Activated naive CD4-positive, alpha-beta T cell treated with anti-CD3 and anti-CD28 coated beads, Interleukin-2, amount 50 U/mL, for 72 hours (primary cell): ENCODE measurements at regions not wholly inside any gene's neighbourhood (a gene's known extent, or its start where the extent isn't known, plus 50 kb on each side); places are given as distances from the start of the nearest gene placed in this dataset.

Experiments
- ATAC-seq, 2 donors: fragments of 150-1000 bp; cut with Tn5 transposase; 2 replicates each; pipeline ENCODE4 v1.10.0; 2021; ENCODE audit warnings: mild to moderate bottlenecking in 2 of 2, moderate library complexity in 2 of 2
- DNase-seq, 2 donors: peaks; one replicate each; pipeline ENCODE4 v3.0.0; 2021 to 2022; ENCODE audit warnings: low spot score in 2 of 2
- H3K27ac Mint-ChIP-seq, 2 donors: one replicate each; pipeline ENCODE4 v1.8.0; 2022; ENCODE audit warnings: mild to moderate bottlenecking in 2 of 2, mixed read lengths in 2 of 2
- H3K36me3 Mint-ChIP-seq, 2 donors: one replicate each; pipeline ENCODE4 v1.8.0; 2022; ENCODE audit warnings: mixed read lengths in 2 of 2
- H3K9me3 Mint-ChIP-seq, 2 donors: one replicate each; pipeline ENCODE4 v1.8.0; 2022; ENCODE audit warnings: mixed read lengths in 2 of 2

DNA sequence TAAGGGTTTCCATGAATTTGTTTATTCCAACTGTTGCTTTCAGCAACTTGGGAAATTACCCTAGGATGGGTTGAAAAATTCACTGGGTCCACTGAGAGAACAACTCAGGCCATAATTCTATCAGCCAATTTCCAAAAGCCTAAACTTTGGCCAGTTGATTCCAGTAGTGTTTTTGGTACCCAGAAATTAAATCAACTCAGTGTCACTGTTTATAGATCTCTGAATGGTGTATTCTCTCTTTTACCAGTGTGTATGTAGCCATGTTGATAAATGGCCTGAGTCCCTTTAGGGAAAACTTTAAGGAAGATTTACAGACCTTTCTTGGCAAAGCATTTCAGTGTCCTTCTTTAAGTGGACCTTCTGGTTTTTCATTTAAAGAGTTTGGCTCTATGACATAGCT is 636.4 kb downstream of the OTOL1 start:
- H3K9me3 Mint-ChIP-seq, result peaks cover 0 to 2% of the 10 kb centered on the region in 2 donors
- no peaks in the 10 kb centered on the region for H3K36me3 Mint-ChIP-seq
- ATAC-seq (no peak), DNase-seq (no peak)
- no peak overlapping the region for H3K27ac Mint-ChIP-seq

- Mint-ChIP-seq H3K27ac (no peak overlapping the region), H3K36me3 (no peaks in the 10 kb centered on the region), H3K9me3 (no peaks in the 10 kb centered on the region)
- ATAC-seq, result peak; percentile 59 to 65
- DNase-seq, result no peak
Measured at GRCh38 chr3:162134571-162134970, 638.0 kb downstream of the OTOL1 start.

DNA sequence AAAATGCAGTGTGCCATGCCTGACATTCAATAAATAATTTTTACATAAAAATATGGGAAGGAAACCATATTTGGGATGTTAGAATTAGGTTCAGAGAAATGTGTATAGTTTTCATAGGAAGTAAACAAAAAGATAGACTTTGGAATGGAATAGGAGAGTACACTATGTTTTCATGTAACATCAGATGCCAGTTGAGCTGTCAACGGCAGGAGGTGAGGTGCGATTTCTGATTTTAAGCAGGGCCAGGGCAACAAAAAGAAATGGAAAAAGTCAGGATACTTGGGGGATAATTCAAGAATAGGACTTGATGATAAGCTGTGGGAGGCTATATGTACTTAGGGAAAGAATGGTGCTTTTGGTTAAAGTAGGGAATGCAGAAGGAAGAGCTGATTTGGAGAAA is 639.5 kb downstream of the OTOL1 start:
- no peak for DNase-seq
- no peak for ATAC-seq
- H3K9me3 Mint-ChIP-seq, result no peaks in the 10 kb centered on the region
- H3K36me3 Mint-ChIP-seq, result no peaks in the 10 kb centered on the region
- no peak overlapping the region for H3K27ac Mint-ChIP-seq

- no peak for ATAC-seq
- Mint-ChIP-seq H3K36me3 (no peaks in the 10 kb centered on the region), H3K27ac (no peak overlapping the region)
Measured at GRCh38 chr3:162138509-162138908, 641.9 kb downstream of the OTOL1 start.

DNA sequence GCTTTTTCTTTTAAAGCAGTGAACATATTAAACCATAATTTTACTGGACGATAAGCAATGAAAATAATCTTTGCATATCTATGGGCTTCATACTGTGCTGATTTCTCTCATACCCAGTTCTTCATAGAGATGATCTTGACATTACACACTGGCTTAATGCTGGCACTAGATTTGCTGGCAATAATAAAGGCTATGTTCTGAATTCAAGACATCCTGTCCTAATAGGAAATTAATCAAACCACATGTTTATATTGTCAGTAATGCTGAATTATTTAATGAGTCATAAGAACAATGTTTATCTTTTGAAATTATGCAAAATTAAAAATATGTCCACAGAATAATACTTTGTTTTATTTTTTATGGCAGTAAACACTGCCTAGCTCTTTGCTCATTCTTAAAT is 643.2 kb downstream of the OTOL1 start:
- Mint-ChIP-seq H3K9me3 (no peaks in the 10 kb centered on the region), H3K36me3 (no peaks in the 10 kb centered on the region), H3K27ac (no peak overlapping the region)
- DNase-seq (no peak), ATAC-seq (no peak)

More at GRCh38 chr3:162138509-162138908, 641.9 kb downstream of the OTOL1 start:
- no peaks in the 10 kb centered on the region for H3K9me3 Mint-ChIP-seq
- DNase-seq, result no peak

DNA sequence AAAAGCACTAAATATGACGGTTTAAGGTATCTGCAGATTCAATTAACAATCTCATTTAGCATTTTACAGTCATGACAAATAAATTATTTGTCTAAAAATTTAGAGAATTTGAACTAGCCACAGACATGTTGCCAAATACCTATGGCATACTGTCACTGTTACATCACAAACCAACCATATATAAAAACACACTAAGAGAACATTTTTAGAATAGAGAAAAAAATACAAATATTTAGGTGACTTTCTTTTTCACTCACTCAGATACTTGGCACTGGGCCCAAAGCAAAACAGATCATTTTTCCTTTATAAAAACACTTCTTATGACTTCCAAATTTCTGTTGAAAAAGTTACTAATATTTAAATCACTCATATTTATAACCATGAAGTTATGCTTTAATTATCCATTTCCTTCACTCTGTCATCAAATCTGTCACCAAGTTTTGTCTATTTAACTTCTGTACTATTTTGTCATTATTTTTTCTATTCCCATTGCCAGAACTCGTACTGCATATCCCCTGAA is 644.7 kb downstream of the OTOL1 start:
- H3K9me3 Mint-ChIP-seq, result no peaks in the 10 kb centered on the region
- peak overlapping the region in 1 of 2 donors; percentile 13 for H3K27ac Mint-ChIP-seq
- no peak for ATAC-seq
- DNase-seq, result no peak
- no peaks in the 10 kb centered on the region for H3K36me3 Mint-ChIP-seq

GRCh38 chr3:162142511-162142910 is 645.9 kb downstream of the OTOL1 start:
- no peak overlapping the region for H3K27ac Mint-ChIP-seq
- no peaks in the 10 kb centered on the region for H3K36me3 Mint-ChIP-seq
- H3K9me3 Mint-ChIP-seq, result no peaks in the 10 kb centered on the region
- DNase-seq (no peak), ATAC-seq (no peak)

GRCh38 chr3:162143180-162143579 is 646.6 kb downstream of the OTOL1 start:
- ATAC-seq (no peak), DNase-seq (no peak)
- no peaks in the 10 kb centered on the region for H3K36me3 Mint-ChIP-seq
- H3K9me3 Mint-ChIP-seq, result no peaks in the 10 kb centered on the region
- no peak overlapping the region for H3K27ac Mint-ChIP-seq

DNA sequence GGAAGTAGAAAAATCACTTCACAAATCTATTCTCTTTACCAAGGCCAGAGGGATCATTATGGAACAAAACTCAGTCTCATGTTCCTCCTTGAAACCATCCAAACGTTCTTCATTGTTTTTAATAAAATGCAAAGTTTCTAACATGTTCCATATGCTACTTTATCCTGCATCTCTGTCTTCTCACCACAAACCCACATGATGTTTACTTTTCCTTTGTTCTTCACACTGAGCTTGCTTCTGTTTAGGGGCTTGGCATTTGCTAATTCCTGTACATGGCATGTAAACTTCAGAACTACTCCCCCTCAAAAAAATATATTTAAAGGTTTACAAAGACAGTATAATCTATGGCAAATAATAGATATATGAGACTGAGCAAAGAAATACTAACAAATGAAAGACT is 651.4 kb downstream of the OTOL1 start:
- H3K36me3 Mint-ChIP-seq, result no peaks in the 10 kb centered on the region
- ATAC-seq (no peak), DNase-seq (no peak)
- peak overlapping the region in 1 of 2 donors; percentile 37 for H3K27ac Mint-ChIP-seq
- no peaks in the 10 kb centered on the region for H3K9me3 Mint-ChIP-seq

- Mint-ChIP-seq H3K9me3 (no peaks in the 10 kb centered on the region), H3K27ac (no peak overlapping the region), H3K36me3 (no peaks in the 10 kb centered on the region)
- no peak for ATAC-seq
- no peak for DNase-seq
Measured at GRCh38 chr3:162150790-162151189, 654.2 kb downstream of the OTOL1 start.

GRCh38 chr3:162152636-162153035 is 656.0 kb downstream of the OTOL1 start:
- no peak for DNase-seq
- ATAC-seq, result no peak
- Mint-ChIP-seq H3K27ac (no peak overlapping the region), H3K36me3 (peaks cover 0 to 3% of the 10 kb centered on the region in 2 donors), H3K9me3 (peaks cover under 1 to 2% of the 10 kb centered on the region in 2 donors)

GRCh38 chr3:162161595-162161994 is 665.0 kb downstream of the OTOL1 start:
- no peak for ATAC-seq

GRCh38 chr3:162165346-162165745 is 668.7 kb downstream of the OTOL1 start:
- H3K36me3 Mint-ChIP-seq, result no peaks in the 10 kb centered on the region
- ATAC-seq, result no peak
- no peak overlapping the region for H3K27ac Mint-ChIP-seq
- peaks cover 8 to 16% of the 10 kb centered on the region in 2 donors for H3K9me3 Mint-ChIP-seq
- no peak for DNase-seq

More at GRCh38 chr3:162161595-162161994, 665.0 kb downstream of the OTOL1 start:
- H3K9me3 Mint-ChIP-seq, result peaks cover 17 to 23% of the 10 kb centered on the region in 2 donors
- H3K27ac Mint-ChIP-seq, result no peak overlapping the region
- DNase-seq, result no peak
- peaks cover 0 to 12% of the 10 kb centered on the region in 2 donors for H3K36me3 Mint-ChIP-seq

GRCh38 chr3:162166543-162166942 is 669.9 kb downstream of the OTOL1 start:
- DNase-seq, result no peak
- ATAC-seq, result no peak
- Mint-ChIP-seq H3K9me3 (peaks cover 4 to 16% of the 10 kb centered on the region in 2 donors), H3K27ac (no peak overlapping the region), H3K36me3 (no peaks in the 10 kb centered on the region)

- ATAC-seq (no peak), DNase-seq (no peak)
- Mint-ChIP-seq H3K36me3 (no peaks in the 10 kb centered on the region), H3K9me3 (peaks cover 8 to 16% of the 10 kb centered on the region in 2 donors), H3K27ac (no peak overlapping the region)
Measured at GRCh38 chr3:162168715-162169114, 672.1 kb downstream of the OTOL1 start.

DNA sequence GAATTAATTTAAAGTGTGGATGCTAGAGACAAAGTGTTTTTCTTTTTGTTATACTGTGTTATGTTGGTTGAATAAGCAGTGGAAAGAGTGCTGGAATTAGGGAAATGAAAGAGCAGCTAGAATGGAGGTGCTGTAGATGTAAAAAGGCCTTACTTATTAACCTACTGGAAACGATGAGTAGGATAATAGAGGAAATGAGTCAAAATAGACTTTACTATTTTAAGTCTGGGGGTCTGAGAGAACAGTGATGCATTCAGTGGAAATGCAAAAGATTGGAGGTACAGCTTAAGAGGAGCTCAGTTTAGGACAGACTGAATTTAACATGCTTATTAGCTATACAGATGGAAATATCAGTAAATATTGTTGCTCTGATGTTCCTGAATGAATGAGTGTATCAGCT is 674.0 kb downstream of the OTOL1 start:
- no peak for ATAC-seq
- Mint-ChIP-seq H3K9me3 (peaks cover 7 to 17% of the 10 kb centered on the region in 2 donors), H3K36me3 (no peaks in the 10 kb centered on the region)

DNA sequence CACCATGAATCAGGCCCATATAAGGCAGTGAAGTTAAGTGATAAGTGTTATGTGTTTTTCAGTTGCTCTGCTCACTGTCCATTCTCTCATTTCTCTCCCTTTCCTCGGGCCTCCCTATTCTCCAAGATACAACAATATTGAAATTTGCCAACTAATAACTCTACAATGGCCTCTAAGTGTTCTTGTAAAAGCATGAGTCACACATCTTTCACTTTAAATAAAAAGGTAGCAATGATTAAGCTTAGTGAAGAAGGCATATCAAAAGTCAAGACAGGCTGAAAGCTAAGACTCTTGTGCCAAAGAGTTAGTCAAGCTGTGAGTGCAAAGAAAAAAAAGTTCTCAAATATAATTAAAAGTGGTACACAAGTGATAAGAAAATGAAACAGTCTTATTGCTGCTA is 675.4 kb downstream of the OTOL1 start:
- ATAC-seq, result no peak
- DNase-seq, result no peak
- Mint-ChIP-seq H3K27ac (no peak overlapping the region), H3K36me3 (no peaks in the 10 kb centered on the region), H3K9me3 (peaks cover 7 to 13% of the 10 kb centered on the region in 2 donors)

More for the DNA sequence above, 674.0 kb downstream of the OTOL1 start:
- DNase-seq, result no peak
- H3K27ac Mint-ChIP-seq, result no peak overlapping the region

DNA sequence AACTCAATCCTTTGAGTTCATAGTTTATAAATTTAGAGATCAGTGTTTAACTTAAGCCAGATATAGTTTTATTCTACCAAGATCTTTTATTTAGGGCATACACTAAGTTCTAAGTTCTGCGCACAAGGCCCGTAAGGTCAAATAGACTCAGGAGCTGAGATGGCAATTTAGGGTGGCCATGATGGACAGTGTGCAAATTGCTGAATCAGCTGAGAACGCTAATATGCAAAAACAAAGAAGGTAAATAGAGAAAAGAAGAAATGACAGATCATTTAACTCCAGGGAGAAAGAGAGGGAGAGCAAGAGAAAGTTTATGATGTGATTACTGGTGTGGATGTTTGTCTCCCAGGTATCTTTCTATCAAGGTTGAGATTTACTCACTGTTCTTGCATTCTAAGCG is 678.5 kb downstream of the OTOL1 start:
- ATAC-seq (no peak), DNase-seq (no peak)
- no peaks in the 10 kb centered on the region for H3K36me3 Mint-ChIP-seq
- no peak overlapping the region for H3K27ac Mint-ChIP-seq
- H3K9me3 Mint-ChIP-seq, result peaks cover 7 to 13% of the 10 kb centered on the region in 2 donors

DNA sequence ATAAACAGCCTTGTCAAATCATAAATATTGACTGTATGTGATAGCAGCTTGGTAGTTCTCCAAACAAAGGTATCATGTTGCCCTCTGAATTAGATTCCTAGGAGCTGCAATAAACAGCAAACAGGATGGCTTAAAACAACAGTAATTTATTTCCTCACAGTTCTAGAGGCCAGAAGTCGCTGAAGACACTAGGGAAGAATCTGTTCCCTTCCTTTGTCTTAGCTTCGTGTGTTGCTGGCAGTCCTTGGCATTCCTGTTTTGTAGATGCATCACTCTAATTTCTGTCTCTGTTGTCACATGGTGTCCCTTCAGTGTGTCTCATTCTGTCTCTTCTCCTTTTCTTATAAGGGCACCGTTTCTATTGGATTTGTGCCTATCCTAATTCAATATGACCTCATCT is 679.3 kb downstream of the OTOL1 start:
- Mint-ChIP-seq H3K9me3 (peaks cover 7 to 13% of the 10 kb centered on the region in 2 donors), H3K36me3 (no peaks in the 10 kb centered on the region), H3K27ac (no peak overlapping the region)
- ATAC-seq (no peak), DNase-seq (no peak)
